Aorta (tissue), 5 donors: ENCODE measurements at regions not wholly inside any gene's neighbourhood (a gene's known extent, or its start where the extent isn't known, plus 50 kb on each side); places are given as distances from the start of the nearest gene placed in this dataset.

Source experiments
- ATAC-seq: fragments of 200-7000 bp; cut with Tn5 transposase; one replicate; pipeline ENCODE4 v1.9.1; 2022; ENCODE audit warnings: moderate library complexity; ENCODE audit not compliant: low FRiP score
- DNase-seq, 2 donors: peaks; one replicate each; pipeline ENCODE4 v3.0.0-alpha.2; 2020
- H3K27ac ChIP-seq, 2 donors: one replicate each; pipeline ENCODE4 v1.5.1; 2013; ENCODE audit warnings: low read length in 2 of 2, mild to moderate bottlenecking in 2 of 2, moderate library complexity in 2 of 2, control low read depth in 1 of 2, inconsistent platforms in 1 of 2, low read depth in 1 of 2
- H3K27me3 ChIP-seq, 2 donors: one replicate each; pipeline ENCODE4 v1.6.1; 2013; ENCODE audit warnings: control low read depth in 1 of 2, low read length in 1 of 2, mild to moderate bottlenecking in 1 of 2, moderate library complexity in 1 of 2; ENCODE audit not compliant: insufficient read depth in 2 of 2, control insufficient read depth in 1 of 2
- H3K36me3 ChIP-seq, 2 donors: one replicate each; pipeline ENCODE4 v1.6.1; 2013; ENCODE audit warnings: control low read depth in 1 of 2, low read length in 1 of 2, mild to moderate bottlenecking in 1 of 2; ENCODE audit not compliant: insufficient read depth in 2 of 2, control insufficient read depth in 1 of 2
- H3K4me1 ChIP-seq, 2 donors: one replicate each; pipeline ENCODE4 v1.6.1; 2013; ENCODE audit warnings: low read length in 2 of 2, control low read depth in 1 of 2, mild to moderate bottlenecking in 1 of 2, moderate library complexity in 1 of 2; ENCODE audit not compliant: insufficient read depth in 2 of 2, control insufficient read depth in 1 of 2
- H3K4me3 ChIP-seq, 2 donors: one replicate each; pipeline ENCODE4 v1.5.1; 2013; ENCODE audit warnings: low read length in 2 of 2, control low read depth in 1 of 2, mild to moderate bottlenecking in 1 of 2
- H3K9me3 ChIP-seq: one replicate; pipeline ENCODE4 v1.6.1; 2013; ENCODE audit warnings: mild to moderate bottlenecking, low read length; ENCODE audit not compliant: control insufficient read depth
- WGBS, 2 donors: extraction: QIAGEN DNeasy Blood & Tissue Kit; methylation state at CpG; one replicate each; pipeline ENCODE4 v1.1.7; 2013; 5-methylcytosine and 5-hydroxymethylcytosine counted together
- intact Hi-C, 2 donors: fragments of 100-400 bp; cut with DNase I; formaldehyde crosslinking; loops; one replicate each; pipeline versions ENCODE4 v1.14.2 to v1.15.0; 2022
- donor health status: healthy with polysubstance abuse.
- donor health status: Bipolar disorder and iron deficiency.
- donor health status: DM: no; HTN: no; CAD: no.
- donor health status: DM: no; HTN: no; CAD: no.
- donor health status: DM: yes; HTN: yes; CAD: no.

DNA sequence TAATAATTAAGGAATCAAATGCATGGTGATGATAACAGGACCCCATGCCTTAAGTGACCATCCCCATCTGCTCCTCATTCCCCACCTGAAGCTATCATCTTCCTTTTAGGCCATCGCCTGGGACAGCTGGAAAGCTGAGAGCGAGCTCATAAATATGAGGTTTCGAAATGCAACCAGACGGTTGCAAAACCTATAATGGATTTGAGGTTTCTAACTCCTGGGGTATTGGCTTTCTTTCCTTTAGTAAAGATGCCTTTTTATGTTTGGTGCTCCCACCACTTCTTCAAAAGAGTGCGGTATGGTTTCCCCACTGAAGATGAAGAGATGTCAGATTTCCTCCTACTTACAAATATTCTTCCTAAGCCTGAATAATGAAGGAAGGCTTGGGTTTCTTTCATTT is 1589.5 kb upstream of the PIK3C3 start:
- intact Hi-C loops = no loop called here
- WGBS, 2 donors = 89 to 91% methylated on average over 5 of the region's 5 CpGs
- Histone ChIP-seq H3K36me3 (no peaks in the 10 kb centered on the region), H3K4me3 (no peak overlapping the region), H3K4me1 (no peaks in the 10 kb centered on the region), H3K9me3 (no peaks in the 10 kb centered on the region), H3K27me3 (no peaks in the 10 kb centered on the region), H3K27ac (no peak overlapping the region)
- ATAC-seq (no peak), DNase-seq (no peak)

DNA sequence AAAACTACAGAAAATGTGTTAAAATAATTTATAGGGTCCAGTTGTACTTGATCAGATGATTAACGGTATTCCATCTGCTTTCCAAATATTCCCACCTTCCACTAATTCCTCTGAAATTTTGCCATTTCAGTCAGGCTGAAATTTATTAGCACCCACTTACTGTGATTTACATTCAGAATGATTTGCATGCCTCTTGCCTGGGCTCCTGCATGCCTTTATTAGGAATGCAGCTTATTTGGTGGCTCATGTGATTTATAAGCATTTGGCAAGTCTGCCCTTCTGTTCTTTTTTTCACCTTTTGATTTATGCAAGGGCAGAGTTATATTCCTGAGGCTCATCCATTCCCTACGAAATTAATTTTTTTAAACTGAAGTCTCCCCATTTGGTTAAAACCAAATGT is 1594.5 kb upstream of the PIK3C3 start:
- H3K27me3 ChIP-seq = no peaks in the 10 kb centered on the region
- no peaks in the 10 kb centered on the region for H3K4me1 ChIP-seq
- no peak overlapping the region for H3K27ac ChIP-seq
- ATAC-seq = no peak
- 7 to 26% methylated on average over 2 of the region's 2 CpGs for WGBS, 2 donors
- H3K4me3 ChIP-seq = no peak overlapping the region
- no peak for DNase-seq
- intact Hi-C loops = no loop called here
- no peaks in the 10 kb centered on the region for H3K36me3 ChIP-seq
- no peaks in the 10 kb centered on the region for H3K9me3 ChIP-seq

DNA sequence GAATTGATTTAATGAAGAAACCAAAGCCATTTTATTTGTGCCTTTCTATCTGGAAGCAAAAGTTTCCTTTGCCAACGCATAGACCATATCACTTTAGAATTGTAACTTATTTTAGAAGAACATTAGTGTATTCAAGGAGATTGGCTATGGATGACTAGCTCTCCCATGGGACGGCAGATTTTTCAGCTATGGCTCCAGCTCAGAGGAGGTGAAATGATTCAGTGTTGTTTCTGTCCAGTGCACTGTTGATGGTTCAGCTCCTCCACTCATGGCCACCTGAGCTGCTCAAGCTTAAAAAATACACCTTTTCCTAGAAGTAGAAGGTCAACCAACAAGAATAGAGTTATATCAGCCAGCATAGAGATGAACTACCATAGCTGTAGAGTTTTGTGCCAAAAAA is 1597.5 kb upstream of the PIK3C3 start:
- ATAC-seq (no peak), DNase-seq (no peak)
- intact Hi-C loops = no loop called here
- no peaks in the 10 kb centered on the region for H3K36me3 ChIP-seq
- no peak overlapping the region for H3K27ac ChIP-seq
- H3K27me3 ChIP-seq = no peaks in the 10 kb centered on the region
- no peaks in the 10 kb centered on the region for H3K9me3 ChIP-seq
- H3K4me3 ChIP-seq = no peak overlapping the region
- no peaks in the 10 kb centered on the region for H3K4me1 ChIP-seq
- 52 to 63% methylated on average over 2 of the region's 2 CpGs for WGBS, 2 donors

DNA sequence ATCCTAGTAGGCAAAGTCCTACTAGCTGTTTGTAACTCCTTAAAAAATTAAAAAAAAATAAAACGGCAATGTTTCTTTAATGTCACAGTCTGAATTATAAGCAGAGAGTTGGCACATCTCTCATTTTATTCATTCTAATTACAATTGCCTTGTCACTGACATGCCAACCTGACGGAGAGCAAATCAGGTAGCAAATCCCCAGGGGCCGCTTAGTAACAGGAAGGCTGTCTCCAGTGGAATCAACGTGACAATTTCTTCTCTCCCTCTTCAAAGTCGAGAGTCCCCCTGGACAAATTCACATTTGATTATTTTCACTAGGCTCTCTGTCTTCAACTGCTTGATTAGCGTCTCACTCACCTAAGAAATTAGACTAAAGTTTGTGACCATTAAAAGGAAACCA is 1598.9 kb upstream of the PIK3C3 start:
- DNase-seq (no peak), ATAC-seq (no peak)
- no peaks in the 10 kb centered on the region for H3K4me1 ChIP-seq
- no peak overlapping the region for H3K27ac ChIP-seq
- no peak overlapping the region for H3K4me3 ChIP-seq
- intact Hi-C loops = no loop called here
- H3K27me3 ChIP-seq = no peaks in the 10 kb centered on the region
- no peaks in the 10 kb centered on the region for H3K9me3 ChIP-seq
- no peaks in the 10 kb centered on the region for H3K36me3 ChIP-seq
- WGBS, 2 donors = 56 to 66% methylated on average over 6 of the region's 6 CpGs

DNA sequence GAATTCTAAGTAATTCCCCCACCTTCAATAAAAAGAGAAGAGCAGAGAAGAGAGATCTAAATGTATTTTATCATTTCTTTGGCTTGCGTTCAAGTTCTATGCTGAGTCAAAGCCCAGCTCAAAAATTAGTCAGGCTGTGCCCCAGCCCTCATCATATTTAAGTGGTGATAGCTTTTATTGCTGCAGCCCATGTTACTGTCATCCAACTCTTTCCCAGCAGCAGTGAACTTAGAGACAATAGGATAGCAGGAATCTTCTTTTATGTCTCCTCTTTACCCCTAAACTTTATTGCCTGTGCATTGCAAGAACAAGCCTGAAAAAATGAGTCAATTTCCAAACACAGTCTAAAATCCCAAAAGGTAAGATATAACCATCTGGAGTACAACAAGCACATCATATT is 1599.3 kb upstream of the PIK3C3 start:
- Histone ChIP-seq H3K27me3 (no peaks in the 10 kb centered on the region), H3K4me1 (no peaks in the 10 kb centered on the region), H3K27ac (no peak overlapping the region), H3K9me3 (no peaks in the 10 kb centered on the region), H3K36me3 (no peaks in the 10 kb centered on the region), H3K4me3 (no peak overlapping the region)
- intact Hi-C loops = no loop called here
- DNase-seq (no peak), ATAC-seq (no peak)
- 85 to 94% methylated on average over 1 of the region's 1 CpG for WGBS, 2 donors

DNA sequence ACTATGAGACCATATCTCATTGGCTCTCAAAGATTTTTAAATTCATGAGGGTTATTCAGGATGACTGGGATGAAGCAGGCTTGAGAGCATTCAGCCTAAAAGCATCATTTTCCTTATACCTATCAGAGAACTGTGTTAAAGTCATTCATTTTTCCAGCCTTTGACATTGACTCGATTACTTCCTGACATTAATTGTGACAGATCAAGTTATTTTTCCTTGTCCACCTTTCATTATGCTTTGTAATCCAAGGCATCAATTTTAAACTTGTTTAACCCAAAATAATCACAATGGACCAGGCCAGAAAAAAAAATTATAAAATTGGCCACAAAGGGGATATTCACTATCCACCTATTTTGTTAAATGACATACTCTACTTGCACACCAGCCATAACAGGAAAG is 1606.8 kb upstream of the PIK3C3 start:
- no peak overlapping the region for H3K27ac ChIP-seq
- no peaks in the 10 kb centered on the region for H3K27me3 ChIP-seq
- peaks cover 2% of the 10 kb centered on the region for H3K9me3 ChIP-seq
- H3K4me3 ChIP-seq = no peak overlapping the region
- ATAC-seq = no peak
- 71 to 85% methylated on average over 1 of the region's 1 CpG for WGBS, 2 donors
- no peak for DNase-seq
- no peaks in the 10 kb centered on the region for H3K36me3 ChIP-seq
- H3K4me1 ChIP-seq = no peaks in the 10 kb centered on the region
- intact Hi-C loops = no loop called here

DNA sequence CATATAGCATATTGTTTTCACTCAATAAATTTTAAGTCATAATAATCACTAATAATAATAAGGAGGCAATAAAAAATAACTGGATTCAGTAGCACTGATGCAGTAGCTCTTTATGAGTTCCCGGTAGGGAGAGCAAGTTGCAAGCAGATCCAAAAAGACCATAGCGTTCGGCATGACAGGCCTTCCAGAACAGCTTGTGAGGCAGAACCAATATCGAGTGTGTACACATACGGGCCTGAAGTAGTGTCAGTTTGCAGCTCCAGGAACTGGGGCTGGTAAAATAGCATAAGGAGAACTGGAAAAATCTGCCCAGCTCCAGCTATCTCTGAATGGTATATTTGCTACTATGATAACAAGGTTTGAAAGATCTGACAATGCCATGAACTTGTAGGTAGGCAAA is 1607.8 kb upstream of the PIK3C3 start:
- intact Hi-C loops = no loop called here
- DNase-seq (no peak), ATAC-seq (no peak)
- peaks cover 2% of the 10 kb centered on the region for H3K9me3 ChIP-seq
- WGBS, 2 donors = 87 to 90% methylated on average over 5 of the region's 5 CpGs
- no peaks in the 10 kb centered on the region for H3K27me3 ChIP-seq
- H3K27ac ChIP-seq = no peak overlapping the region
- no peak overlapping the region for H3K4me3 ChIP-seq
- H3K4me1 ChIP-seq = no peaks in the 10 kb centered on the region
- H3K36me3 ChIP-seq = no peaks in the 10 kb centered on the region

DNA sequence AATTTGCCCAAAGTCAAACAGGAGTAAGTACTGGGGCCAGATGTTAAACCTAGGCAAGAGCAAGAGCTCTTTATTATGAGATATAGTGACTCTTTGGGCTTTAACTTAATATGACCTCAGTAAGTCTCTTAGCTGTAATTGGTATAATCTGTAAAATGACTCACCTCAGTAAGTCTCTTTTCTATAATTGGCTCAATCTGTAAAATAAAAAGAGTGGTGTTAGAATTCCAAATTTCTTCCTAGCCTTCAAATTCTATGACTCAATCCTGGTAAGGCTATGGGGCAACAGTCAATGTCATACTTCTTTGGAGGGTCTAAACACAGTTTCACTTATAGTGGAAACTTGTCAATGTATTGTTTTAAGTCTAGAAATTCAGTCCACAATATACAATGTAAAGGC is 1608.9 kb upstream of the PIK3C3 start:
- Histone ChIP-seq H3K4me3 (no peak overlapping the region), H3K36me3 (no peaks in the 10 kb centered on the region), H3K4me1 (no peaks in the 10 kb centered on the region), H3K27me3 (no peaks in the 10 kb centered on the region), H3K9me3 (peaks cover 2% of the 10 kb centered on the region), H3K27ac (no peak overlapping the region)
- no peak for ATAC-seq
- intact Hi-C loops = no loop called here
- no peak for DNase-seq

DNA sequence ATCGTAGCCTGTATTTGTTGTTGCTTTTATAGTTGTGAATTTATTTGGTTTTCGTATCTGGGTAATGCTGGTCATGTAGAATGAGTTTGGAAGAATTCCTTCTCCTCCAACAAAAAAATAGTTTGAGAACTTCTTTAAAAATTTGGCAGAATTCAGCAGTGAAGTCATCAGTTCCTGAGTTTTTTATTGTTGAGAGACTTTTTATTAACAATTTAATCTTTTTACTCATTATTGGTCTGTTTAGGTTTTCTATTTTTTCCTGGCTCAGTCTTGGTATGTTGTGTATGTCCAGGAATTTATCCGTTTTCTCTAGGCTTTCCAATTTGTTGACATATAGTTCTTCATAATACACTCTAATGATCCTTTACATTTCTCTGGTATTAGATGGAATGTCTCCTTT is 1613.3 kb upstream of the PIK3C3 start:
- Histone ChIP-seq H3K36me3 (no peaks in the 10 kb centered on the region), H3K4me1 (no peaks in the 10 kb centered on the region), H3K4me3 (no peak overlapping the region), H3K27ac (no peak overlapping the region), H3K9me3 (no peaks in the 10 kb centered on the region), H3K27me3 (no peaks in the 10 kb centered on the region)
- intact Hi-C loops = no loop called here
- DNase-seq (no peak), ATAC-seq (no peak)
- 65 to 71% methylated on average over 3 of the region's 3 CpGs for WGBS, 2 donors

DNA sequence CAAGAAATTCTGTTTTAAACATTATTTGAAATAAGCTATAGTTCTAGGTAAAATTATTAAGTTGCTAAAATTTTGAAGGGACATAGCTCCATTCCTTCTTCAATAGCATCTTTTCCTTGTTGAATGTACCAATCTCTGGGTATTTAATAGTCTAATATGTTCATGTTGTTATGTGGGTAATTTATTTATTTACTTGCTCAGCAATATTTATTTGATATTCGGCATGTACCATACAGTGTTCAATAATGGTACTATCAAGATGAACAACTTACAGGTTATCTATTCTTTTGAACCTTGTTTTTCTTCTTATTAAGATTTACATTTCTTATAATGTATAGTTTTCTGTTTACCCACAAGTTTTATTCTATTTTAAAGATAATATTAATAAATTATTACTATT is 1616.8 kb upstream of the PIK3C3 start:
- no peaks in the 10 kb centered on the region for H3K9me3 ChIP-seq
- intact Hi-C loops = no loop called here
- H3K36me3 ChIP-seq = no peaks in the 10 kb centered on the region
- DNase-seq (no peak), ATAC-seq (no peak)
- H3K27ac ChIP-seq = no peak overlapping the region
- H3K4me1 ChIP-seq = no peaks in the 10 kb centered on the region
- no peaks in the 10 kb centered on the region for H3K27me3 ChIP-seq
- H3K4me3 ChIP-seq = no peak overlapping the region
- 92 to 98% methylated on average over 1 of the region's 1 CpG for WGBS, 2 donors
